GM20431 (cell line): ENCODE measurements at regions not wholly inside any gene's neighbourhood (a gene's known extent, or its start where the extent isn't known, plus 50 kb on each side); places are given as distances from the start of the nearest gene placed in this dataset.

Source experiments
- in situ Hi-C: fragments of 300-500 bp; cut with MseI, MboI; formaldehyde crosslinking; loops from one replicate; pipeline ENCODE4 v1.15.0; 2020; ENCODE audit warnings: low sequenced_read_pairs; ENCODE audit not compliant: unreplicated experiment

DNA sequence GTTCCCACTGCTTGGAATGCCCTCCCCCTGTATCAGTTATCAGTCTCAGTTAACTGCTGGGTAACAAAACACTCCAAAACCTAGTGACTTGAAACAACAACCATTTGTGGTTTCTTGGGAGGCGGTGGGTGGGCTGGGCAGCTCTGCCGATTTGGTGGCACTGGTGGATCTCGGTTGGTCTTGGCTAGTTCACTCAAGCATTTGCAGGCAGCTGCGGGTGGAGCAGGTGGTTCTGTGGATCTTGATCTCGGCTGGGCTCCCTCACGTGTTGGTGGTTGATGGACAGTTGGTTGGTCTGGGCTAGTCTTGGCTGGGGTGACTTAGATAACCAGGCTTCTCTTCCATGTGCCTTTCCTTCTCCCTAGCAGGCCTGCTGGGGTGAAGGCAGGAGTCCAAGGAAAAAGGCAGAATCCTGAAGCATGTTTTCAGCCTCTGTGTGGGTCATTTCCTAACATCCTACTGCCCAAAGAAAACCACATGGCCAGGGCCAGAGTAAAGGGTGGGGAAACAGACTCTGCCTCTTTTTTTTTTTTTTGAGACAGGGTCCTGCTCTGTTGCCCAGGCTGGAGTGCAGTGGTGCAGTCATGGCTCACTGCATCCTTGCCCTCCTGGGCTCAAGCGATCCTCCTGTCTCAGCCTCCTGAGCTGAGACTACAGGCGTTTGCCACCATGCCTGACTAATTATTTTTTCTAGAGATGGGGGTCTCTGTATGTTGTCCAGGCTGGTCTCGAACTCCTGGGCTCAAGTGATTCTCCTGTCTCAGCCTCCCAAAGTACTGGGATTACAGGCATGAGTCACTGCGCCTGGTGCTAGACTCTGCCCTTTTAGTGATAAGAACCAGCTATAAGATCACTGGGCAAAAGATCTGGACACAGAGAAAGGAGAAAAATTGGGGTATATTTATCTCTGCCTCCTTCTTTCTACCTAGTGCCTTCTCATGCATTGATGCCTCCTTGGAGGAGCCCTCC, 183.7 kb downstream of the RGS3 start:
- in situ Hi-C loops = no loop called here

- in situ Hi-C loops = no loop called here
These were observed 184.5 kb downstream of the RGS3 start for GRCh38 chr9:113648048-113648447.

- in situ Hi-C loops = no loop called here
These were observed 185.1 kb downstream of the RGS3 start for GRCh38 chr9:113648586-113648985.

GRCh38 chr9:113649054-113649453, 185.5 kb downstream of the RGS3 start:
- in situ Hi-C loops = no loop called here

DNA sequence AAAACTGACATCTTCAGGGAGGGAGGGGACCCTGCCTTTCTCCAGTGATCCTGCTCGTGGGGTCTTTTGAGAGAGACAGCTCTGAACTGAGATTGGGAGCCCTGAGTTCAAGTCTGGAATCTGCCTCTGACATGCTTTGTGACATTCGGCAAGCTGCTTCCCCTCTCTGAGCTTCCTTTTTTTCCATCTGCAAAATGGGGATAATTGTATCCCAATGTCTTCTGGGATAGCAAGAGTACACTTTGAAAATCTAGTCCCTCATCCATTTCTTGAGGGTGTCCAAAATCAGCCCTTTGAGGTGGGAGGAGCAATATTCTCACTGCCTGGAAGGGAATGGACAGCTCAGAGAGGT, 186.3 kb downstream of the RGS3 start:
- in situ Hi-C loops = loop anchor here (5.0 to 25.0 kb wide), 3 partner anchors 58 to 338 kb away; partner anchors contain the start of gene RNF183

GRCh38 chr9:113650207-113651131, 186.9 kb downstream of the RGS3 start:
- in situ Hi-C loops = loop anchor here (5.0 to 25.0 kb wide), 3 partner anchors 58 to 338 kb away; partner anchors contain the start of gene RNF183

DNA sequence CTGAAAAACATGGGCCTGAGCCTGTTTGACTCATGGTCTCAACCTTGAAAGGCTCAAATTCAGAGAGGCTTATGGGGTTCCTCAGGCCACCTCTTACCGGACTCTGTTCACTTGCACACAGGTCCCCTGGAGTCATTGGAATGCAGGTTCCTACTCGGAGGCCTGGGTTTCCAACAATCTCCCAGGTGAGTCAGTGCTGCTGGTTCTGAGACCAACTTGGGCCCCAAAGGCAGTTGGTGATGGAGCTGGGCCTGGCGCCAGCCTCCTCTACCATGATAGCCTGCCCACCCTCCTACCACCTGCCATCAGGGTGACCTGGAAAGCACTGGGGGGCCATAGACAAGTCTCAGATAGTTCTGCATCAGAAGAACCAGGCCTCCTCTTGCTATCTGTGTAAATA, 188.4 kb downstream of the RGS3 start:
- in situ Hi-C loops = loop anchor here (5.0 to 25.0 kb wide), 3 partner anchors 60 to 340 kb away; partner anchors contain the start of gene RNF183

- in situ Hi-C loops = loop anchor here (5.0 to 25.0 kb wide), 3 partner anchors 60 to 340 kb away; partner anchors contain the start of gene RNF183
These were observed 189.0 kb downstream of the RGS3 start for GRCh38 chr9:113652355-113653152.

DNA sequence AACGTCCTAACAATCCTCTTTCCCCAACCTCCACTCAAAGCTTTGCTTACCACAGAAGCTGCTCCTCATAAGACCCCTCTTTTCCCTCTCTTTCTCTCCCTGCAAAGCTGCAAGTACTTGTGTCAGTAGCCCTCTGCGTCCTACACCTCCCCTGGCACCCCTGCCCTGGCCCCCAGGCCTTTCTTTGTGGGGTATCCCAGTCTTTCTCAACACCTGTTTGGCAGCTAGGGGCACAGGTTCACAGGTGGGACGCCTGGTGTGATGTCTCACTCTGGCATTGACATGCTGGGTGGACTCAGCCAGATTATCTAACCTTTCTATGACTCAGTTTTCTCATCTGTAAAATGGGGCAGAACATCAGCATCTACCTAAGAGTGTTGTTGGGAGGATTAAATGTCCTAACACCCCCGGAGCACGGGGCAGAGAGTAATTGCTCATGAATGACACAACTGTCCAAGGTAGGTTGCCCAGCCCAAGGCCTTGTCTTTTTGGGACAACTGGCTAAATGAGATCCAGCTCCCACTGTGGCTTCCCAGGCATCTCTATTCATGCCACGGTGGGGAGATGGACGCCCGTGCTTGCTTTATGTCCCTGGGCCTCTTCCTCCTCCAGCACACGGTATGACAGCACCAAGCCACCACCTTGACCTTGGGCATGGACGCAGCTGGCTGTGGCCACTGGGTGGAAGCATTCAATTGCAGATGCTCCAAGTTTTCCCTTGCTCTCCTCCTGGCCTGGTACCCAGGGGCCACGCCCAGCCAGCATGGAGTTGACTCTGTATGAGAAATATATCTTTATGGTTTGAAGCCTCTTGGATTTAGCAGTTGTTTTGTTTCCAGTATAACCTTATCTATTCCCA, 190.4 kb downstream of the RGS3 start:
- in situ Hi-C loops = loop anchor here (5.0 to 25.0 kb wide), 3 partner anchors 62 to 342 kb away; partner anchors contain the start of gene RNF183

GRCh38 chr9:113654605-113655428, 191.3 kb downstream of the RGS3 start:
- in situ Hi-C loops = loop anchor here (5.0 to 25.0 kb wide), 3 partner anchors 63 to 343 kb away; partner anchors contain the start of gene RNF183

- in situ Hi-C loops = loop anchor here (10.0 to 25.0 kb wide), 2 partner anchors 202 to 345 kb away; partner anchors contain the start of gene RNF183
These were observed 193.5 kb downstream of the RGS3 start for GRCh38 chr9:113656771-113657670.

GRCh38 chr9:113657765-113658544, 194.4 kb downstream of the RGS3 start:
- in situ Hi-C loops = loop anchor here (10.0 to 25.0 kb wide), 2 partner anchors 203 to 346 kb away; partner anchors contain the start of gene RNF183

GRCh38 chr9:113658545-113658895, 195.0 kb downstream of the RGS3 start:
- in situ Hi-C loops = loop anchor here (10.0 to 25.0 kb wide), 2 partner anchors 204 to 346 kb away; partner anchors contain the start of gene RNF183

DNA sequence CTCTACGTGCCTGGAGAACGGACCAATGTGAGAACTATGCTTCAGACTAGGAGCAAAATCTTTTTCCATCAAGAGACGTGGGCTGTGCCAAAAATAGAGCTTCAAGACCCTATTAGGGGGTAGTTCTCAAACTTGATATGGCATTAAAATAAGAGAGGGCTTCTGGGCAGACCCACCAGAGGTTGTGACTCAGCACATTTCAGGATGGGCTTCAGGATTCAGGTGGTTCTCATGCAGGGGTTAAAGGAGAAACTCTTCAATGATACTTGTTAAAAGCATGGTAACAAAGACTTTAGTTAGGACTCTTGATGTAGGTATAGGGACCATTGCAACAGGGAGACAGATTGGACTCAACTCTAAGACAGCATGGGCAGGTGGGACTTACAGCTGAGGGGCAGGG, 195.5 kb downstream of the RGS3 start:
- in situ Hi-C loops = loop anchor here (10.0 to 25.0 kb wide), 2 partner anchors 204 to 347 kb away; partner anchors contain the start of gene RNF183

GRCh38 chr9:113659740-113660139, 196.2 kb downstream of the RGS3 start:
- in situ Hi-C loops = loop anchor here (10.0 to 25.0 kb wide), 2 partner anchors 205 to 347 kb away; partner anchors contain the start of gene RNF183
